ENCODE measurements at regions not wholly inside any gene's neighbourhood (a gene's known extent, or its start where the extent isn't known, plus 50 kb on each side); places are given as distances from the start of the nearest gene placed in this dataset.

DNA sequence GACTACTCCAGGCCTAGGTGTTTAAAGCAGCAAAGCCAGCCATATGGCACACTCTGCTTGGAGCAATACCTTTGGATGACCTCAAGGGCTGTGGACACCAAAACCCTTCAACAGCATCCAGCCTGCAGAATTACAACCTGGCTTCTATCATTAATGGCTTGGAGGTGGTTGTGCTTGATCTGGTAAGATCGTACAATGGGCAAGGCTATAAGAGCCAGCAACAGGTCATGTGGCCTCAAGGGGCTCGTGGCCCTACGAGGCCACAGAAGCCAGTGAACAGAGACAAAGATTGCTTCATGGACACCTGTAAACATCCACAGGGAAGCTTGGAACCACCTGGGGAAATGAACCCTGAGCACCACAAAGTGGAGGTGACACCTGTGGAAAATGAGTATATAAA lies 657.3 kb downstream of the BCL11B start:
- no peak for DNase-seq

DNA sequence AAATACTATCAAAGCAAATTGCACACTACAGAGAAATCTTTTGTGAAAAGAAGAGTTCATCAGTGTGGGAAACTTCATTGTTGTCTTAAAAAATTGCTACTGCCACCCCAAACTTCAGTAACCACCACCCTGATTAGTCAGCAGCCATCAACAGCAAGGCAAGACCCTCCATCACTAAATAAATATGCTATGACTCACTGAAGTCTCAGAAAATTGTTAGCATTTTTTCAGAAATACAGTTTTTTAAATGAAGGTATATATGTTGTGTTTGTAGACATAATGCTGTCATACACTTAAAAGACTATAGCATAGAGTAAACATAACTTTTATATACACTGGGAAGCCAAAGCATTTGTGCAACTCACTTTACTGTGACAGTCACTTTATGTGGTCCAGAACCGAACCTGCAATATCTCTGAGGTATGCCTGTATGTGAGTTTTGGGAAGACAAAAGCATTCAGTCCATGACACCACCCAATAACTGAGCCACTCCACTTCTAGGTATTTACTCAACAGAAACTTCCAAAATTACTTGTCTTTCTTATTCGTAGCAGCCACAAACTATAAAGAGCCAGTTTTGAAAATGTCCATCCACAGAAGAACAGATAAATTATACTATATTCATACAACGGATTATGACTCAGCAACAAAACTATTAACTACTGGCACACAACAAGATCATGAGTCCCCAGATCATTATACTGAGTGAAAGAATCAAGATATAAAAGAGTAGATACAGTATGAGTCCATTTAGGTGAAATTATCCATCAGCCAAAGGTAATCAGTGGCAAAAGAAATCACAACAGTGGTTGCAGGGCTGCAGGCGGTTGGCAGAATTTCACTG lies 649.6 kb downstream of the BCL11B start:
- no peak for DNase-seq

DNA sequence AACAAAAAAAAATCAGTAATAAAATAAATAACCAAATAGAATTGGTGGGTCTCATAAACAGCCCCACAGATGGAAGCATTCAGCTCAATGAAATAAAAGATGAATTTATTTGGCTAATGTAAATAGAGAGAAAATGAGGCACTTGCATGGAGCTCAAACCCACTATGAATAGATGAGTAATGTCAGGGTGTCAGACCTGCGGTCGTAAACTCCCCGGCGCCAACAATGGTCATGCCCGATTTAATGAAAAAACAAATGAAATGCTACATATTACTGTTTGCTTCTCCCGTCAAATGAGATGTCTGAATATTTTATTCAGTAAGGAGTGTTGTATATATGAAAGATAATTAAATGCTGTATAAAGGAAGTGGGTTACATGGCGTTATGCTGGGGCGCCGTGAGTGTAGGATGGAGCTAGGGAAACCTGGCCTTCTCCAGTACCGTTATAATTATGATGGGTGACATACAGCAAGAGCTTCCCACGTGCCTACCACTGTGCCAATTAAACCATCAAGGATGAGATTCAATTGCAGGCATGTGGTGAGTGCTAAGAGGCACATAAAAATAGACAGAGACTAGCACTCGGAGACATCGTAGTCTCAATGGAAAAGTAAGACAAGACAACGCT lies 648.1 kb downstream of the BCL11B start:
- DNase-seq: no peak

DNA sequence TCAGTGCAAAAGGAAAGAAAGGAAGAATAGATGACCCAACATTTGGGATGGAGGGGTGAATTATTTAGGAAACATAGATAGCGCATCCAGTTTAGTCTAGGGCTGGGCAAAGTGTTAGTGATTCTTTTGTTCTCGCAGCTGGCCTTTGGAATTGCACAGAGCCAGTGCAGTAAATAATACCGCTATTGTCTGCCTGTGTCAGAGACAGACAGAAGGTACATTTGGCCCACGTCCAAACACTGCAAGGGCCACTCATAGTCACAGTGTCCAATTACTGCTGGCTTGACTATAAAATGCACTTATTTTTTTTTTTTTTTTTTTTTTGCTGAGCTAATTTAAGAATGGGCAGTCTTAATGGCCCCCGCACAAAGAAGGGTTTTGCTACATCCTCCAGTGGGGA lies 638.6 kb downstream of the BCL11B start:
- DNase-seq: no peak

DNA sequence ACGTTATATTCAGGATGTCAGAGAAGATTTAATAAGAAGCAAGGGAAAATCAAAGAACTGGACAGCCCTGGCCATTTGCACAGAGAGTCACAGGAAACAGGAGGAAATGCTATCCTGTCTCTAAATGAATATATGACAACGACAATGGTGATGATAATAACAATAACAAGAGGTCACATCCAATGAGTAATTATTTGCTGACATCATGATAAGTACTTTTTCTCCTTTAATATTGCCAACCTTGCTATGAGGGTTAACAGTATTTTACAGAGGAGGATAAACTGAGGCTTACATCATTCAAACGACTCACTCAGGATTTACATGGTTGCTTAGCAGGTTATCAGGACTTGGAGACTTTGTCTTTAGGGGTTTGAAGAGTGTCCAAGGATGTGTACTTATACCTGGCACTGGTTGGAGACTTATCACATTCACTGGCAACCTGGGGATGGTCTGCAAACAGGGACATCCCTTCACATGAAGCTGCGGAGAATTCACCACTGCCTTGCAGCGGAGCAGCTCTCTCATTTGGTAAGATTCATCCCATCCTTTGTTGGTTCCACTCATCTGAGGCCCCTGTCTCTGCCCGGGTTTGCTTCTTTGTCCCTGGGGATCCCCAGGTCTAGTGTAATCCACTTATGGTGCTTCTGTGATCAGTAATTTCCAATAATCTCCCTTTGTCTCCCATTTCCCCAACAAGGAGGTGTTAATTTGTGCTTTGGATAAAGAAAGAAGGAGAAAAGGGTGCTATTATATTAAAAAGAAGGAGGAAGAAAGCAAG lies 637.8 kb downstream of the BCL11B start:
- DNase-seq: no peak

DNA sequence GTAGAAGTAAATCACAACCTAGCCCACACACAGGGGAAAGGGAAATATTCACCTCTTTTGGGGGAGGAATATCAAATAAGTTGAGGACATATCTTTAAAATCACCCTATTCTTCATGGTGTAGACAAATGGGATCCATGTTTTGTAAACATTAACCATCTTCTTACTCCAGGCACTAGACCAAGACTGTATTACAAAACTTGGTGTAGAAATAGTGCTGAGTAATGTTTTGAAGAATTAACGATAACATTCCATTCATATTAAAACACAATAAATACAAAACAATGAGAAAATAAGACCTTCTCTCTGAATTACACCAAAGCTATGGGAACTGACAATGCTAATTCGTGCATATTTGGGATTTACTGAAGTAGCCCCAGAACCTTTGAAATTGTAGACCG lies 633.6 kb downstream of the BCL11B start:
- no peak for DNase-seq

DNA sequence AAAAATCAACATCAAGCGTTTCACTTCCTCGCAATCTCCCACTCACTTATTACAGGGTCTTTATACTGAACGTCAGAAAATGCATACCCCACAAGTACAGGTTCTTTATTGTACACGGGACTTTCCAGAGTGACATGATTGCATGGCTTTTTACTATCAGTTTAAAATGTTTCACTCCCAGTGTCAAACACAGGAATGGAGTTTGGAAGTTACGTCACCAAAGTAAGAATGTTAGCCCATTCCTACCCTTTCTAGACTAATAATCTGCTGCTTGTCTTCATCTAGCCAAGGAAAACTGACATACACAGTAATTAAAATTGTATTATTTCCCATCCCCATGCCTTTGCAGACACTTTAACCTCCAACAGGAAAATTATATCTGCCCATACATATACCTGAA lies 624.2 kb downstream of the BCL11B start:
- DNase-seq: no peak

DNA sequence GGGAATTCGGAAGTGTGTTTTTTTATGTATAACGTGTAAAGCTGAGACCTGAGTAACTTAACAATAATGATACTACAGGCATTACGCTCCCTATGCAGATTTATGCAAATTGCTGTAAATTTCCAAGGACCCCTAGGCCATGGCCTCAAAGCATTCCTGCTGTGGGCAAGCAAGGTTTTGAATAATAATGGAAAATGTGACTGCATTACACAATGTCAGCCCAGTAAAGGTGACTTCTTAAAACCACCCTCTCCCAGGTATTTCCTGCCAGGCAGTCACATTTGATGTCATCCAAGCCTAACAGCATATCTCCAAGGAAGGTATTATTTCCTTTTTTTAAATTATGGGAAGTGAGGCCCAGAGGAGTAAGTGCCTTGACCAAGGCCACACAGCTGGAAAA lies 621.0 kb downstream of the BCL11B start:
- DNase-seq: no peak

DNA sequence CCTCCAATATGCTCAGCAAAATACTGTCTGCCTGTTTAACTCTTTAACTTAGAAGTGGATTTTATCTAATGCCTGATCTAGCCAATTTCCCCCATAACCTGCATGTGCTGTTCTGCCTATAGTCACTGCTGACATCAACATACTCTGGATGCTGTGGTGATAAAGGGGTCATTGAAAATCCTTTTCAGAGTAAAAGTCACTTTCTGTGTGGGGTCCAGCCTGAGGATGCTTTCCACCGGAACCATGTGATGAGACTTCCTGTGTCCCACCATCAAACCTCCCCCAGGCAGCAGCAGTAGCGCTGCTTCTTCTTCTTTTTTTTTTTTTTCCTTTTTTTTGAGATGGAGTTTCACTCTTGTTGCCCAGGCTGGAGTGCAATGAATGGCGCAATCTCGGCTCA lies 607.0 kb downstream of the BCL11B start:
- no peak for DNase-seq

DNA sequence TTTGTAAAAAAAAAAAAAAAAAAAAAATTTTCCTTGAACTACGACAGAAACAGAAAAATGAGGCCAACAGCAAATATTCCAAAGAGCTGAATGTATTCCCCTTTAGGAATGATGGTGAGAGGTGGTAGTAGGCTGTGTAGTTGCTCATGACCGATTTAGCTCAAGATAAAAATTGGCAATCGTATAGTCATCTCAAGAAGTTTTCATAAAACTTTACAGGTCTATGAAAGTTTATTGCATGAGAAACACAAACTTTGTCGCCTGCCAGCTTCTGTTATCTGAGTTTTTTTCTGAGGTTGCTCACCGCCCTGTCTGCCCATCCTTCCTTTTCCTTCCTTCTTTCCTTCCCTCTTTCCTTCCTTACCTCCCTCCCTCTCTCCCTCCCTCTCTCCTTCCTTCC lies 605.5 kb downstream of the BCL11B start:
- DNase-seq: no peak

DNA sequence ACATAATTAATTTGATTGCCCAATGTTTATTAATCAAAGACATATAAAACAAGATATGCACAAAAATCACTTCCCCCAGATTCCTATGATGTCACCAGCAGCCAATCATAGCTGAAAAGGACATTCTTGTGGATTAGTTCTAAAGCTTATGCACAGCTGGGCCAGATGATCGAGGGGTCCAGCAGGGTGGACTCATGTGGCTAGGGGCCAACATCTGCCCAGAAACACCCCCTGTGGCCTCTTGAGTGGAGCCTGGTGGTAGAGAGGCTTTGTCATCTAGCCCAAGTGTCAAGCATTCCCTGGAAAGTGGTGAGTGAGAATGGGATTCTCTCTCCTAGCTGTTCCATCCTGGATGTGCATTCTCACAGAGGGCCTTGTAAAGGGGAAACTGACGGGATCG lies 590.0 kb downstream of the BCL11B start:
- no peak for DNase-seq

DNA sequence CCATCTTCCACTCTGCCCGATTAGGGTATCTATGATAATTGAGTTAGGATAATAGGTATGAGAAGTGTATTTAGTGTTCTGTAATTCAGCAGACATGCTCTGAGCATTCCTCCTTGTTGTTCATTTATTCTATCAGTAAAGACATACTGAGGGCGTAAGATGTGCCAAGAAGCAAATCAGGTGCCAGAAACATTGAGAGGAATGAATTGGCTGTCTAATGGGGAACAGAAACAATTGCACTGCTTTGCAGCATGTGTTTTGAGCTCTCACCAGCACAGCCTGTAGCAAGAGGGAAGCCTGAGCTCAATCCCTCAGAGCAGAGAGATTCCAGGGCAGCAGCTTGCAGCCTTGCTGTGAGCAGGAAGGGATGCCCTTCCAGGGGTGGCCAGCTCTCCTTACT lies 589.3 kb downstream of the BCL11B start:
- DNase-seq: no peak

DNA sequence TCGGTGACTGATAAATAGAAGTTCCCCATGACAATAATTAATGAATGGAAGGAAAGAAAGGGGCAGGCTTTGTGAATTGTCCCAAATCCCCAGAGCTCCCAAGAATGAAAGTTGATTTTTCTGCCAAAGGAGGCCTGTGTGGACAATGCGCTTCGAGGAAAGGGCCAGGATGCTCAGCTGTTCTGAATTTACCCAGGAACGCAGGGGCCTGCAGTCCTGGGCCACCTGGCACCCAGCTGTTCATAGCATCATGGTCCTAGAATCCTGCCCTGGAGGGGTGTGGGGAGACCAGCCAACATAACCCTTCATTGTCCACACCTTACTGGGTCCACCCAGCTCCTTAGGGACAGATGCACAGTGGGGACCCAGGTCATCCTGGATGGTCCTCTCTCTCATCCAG lies 587.5 kb downstream of the BCL11B start:
- no peak for DNase-seq

DNA sequence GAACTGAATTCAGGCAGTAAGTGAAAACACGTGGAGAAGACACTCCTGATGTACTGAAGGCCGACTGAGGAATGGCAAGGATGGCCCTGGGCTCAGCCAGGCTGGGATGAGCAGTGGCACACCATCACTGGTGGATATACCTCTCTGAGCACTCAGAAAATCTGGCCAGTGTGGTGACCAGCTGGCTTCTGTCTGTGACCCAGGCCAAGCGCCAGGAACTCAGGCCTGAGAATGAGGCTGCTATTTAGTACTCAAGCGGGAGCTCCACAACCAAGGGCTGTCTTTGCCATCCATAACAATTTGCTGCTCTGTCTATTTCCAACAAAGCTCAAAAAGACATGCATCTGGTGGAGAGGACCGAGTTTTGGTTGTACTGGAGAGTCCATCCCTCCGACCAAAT lies 586.3 kb downstream of the BCL11B start:
- no peak for DNase-seq

DNA sequence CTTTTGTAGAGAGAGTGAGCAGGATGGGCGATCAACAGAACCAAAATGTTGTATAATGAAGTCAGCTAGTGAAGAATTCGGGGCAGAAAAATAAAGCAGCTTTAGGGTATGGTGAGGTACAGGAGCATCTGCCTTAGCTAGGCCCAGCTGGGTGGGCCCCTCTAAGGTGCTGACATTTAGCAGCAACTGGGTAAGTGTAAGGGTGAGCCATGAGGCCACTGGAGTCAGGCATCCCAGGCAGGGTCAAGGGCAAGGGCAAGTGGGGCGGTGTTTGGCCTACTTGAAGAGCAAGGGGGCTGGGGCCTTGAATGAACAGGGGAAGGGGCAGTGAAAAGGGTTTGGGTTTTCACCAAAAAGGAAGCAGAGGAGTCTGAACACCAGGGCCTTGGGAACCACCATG lies 583.6 kb downstream of the BCL11B start:
- no peak for DNase-seq

DNA sequence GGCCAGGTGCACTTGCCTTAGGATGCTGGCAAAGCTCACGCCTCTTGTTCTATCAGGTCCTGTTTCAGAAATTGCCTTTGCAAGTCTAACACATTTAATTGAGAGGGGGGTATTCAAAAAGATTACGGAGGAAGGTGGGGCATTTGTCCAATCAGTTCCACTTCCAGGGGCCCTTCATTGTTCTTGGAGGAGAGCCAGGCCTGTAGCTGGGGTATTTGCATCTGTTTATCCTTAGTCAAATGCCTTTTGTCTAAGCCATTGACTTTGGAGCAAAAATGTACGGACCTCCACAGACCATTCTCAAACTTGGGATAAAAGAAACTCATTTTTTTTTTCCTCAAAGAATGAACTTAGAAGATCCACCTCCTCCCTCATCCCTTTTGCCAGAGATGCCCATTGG lies 582.0 kb downstream of the BCL11B start:
- DNase-seq: no peak

DNA sequence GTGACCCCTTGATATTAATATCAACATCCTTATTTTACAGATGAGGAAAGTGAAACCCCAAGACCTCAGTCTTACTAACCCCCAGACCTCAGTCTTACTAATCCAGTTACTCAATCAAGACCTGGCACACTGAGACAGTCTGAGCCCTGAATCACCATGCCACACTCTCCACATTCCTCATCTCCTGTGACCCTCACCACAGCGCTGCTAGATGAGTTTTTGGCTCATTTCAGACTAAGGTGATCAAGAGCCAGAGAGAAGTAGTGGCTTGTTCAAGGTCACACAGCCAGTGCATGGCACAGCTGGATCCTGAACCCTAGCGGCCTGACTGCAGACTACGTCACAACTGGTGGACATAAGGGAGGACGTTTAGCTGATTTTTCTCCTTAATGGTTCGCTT lies 579.2 kb downstream of the BCL11B start:
- DNase-seq: no peak

DNA sequence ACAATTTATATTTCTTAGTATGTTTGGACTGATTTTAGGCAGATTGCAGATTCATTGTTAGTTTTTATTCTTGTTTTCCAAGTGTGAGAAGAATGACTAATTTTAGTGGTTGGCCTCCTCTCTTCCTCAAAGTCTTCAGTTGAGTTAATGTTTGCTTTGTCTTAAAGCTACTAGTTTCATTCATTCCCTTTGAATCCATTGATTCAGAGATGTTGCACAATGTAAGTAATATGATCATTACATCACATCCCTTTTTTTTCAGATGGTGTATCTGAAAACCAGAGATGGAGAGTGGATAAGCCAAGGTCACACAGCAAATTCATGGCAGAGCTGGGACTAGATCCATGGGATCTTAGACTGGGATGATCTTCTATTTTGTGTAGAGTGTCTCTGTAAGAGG lies 577.5 kb downstream of the BCL11B start:
- DNase-seq: no peak

DNA sequence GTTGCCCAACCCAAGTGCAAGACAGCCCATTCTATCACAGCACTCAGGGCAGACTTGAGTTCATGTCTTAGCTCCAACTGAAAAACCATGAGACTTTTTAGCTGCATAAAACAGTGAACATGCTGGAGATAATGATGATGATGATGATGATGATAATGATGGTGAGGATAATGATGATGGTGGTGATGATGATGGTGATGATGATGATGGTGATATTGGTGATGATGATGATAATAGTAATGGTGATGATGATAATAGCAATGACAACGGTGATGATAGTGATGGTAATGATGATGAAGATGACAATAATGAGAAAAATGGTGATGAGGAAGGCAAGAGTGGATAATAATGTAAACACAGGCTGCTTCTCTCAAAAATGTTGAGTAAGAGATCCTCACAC lies 576.2 kb downstream of the BCL11B start:
- no peak for DNase-seq

DNA sequence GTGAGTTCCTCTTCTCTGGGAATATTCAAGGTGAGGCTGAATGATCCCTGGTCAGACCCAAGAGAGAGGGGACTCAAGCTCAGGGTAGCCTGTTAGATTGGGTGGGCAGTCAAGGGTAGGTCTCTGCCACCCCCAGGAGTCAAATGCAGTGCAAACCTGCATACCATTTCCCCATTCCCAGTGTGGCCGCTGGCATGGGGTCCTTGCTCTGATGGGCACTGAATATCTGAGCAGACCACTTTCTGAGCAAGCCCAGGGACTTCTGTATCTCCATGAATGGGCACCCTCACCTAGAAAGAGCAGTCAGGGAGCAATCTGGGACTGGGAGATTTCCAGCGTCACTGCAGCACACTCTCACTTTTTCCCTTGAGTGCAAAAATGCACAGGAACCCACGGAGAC lies 573.7 kb downstream of the BCL11B start:
- no peak for DNase-seq

DNA sequence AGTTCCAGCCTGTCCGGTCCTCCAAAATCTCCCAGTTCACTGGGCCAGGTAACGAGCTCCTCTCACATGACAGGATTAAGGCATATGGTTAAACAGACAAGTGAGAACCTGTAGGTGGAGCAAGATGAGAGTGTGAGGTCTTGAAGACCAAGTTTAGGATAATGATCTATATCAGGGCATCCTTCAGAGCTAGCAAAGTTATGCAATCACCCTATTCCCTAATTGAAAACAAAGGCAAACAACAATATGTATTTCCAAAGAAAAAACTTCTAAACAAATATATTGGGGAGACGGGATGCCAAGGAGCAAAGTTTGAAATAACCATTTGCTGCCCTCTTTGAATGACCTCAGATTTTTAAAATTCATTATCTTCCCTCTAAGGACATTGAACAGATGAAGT lies 571.2 kb downstream of the BCL11B start:
- no peak for DNase-seq

DNA sequence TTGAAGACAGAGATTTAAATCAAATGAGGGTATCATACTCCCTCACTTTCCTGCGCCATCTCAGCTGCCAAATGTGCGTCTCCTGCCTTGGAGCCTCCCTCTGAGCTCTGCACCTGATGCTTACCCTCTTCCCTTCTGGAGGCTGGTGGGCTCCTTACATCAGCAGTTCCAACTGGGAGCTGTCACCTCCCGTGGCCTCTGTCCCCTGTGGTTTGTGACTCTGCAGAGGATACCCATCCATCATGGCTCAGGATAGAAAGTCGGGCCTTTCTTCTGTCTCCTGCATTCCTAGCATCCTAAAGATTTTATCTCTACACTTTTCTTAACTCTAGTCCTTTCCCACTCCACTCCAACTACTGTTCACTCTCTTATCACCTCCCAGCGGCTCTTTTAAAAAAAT lies 570.6 kb downstream of the BCL11B start:
- DNase-seq: no peak

DNA sequence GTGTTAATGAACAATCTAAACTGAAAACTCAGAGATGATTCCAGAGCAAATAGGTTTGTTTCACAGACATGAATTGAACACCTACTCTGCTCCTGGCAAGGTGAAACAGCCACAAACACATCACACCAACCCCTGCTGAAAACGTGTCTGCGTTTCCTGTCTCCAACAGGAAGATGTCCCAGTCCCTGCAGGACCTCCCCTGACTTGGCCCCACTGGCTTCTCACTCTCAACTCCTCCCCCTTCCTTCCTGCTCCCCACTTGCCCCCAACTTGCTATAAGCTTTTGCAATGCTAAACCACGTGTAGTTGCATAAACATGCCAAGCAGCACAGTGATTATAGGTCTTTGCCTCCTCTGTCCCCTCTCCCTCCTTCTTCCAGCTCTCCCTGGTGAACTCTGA lies 567.6 kb downstream of the BCL11B start:
- no peak for DNase-seq

DNA sequence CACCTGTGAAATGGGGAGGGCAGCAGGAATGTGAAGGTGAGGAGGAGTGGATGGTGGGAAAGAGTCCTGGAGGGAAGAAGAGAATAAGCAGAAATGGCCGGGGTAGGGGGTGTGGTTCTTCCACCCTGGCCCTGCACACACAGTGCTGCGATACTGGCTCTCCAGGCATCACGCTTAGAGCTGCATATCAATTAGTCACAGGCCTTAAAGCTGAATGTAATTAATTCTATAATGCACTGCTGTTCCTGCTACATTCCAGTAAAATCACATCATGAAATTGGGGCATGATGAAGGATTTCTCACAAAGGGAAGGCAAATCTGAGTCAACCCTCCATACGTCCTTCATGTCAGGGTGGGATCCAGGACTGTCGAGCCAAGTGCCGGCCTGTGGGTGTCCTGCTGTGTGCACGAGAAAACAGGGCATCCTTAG lies 566.1 kb downstream of the BCL11B start:
- DNase-seq: no peak

Measured in HCEC 1CT (cell line).